ENCODE measurements at regions not wholly inside any gene's neighbourhood (a gene's known extent, or its start where the extent isn't known, plus 50 kb on each side); places are given as distances from the start of the nearest gene placed in this dataset.

- H3K4me3 ChIP-seq (replicated peaks; ENCODE audit: low read depth, low read length), result no peak overlapping the region
- DNase-seq (ENCODE audit: extremely low read depth, low read depth), result no peak
- TF ChIP-seq, protein P1, sequence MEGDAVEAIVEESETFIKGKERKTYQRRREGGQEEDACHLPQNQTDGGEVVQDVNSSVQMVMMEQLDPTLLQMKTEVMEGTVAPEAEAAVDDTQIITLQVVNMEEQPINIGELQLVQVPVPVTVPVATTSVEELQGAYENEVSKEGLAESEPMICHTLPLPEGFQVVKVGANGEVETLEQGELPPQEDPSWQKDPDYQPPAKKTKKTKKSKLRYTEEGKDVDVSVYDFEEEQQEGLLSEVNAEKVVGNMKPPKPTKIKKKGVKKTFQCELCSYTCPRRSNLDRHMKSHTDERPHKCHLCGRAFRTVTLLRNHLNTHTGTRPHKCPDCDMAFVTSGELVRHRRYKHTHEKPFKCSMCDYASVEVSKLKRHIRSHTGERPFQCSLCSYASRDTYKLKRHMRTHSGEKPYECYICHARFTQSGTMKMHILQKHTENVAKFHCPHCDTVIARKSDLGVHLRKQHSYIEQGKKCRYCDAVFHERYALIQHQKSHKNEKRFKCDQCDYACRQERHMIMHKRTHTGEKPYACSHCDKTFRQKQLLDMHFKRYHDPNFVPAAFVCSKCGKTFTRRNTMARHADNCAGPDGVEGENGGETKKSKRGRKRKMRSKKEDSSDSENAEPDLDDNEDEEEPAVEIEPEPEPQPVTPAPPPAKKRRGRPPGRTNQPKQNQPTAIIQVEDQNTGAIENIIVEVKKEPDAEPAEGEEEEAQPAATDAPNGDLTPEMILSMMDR (IDR thresholded peaks at IDR 0.05; ENCODE audit: low read depth, low read length, missing control alignments), result no peak
Measured at GRCh38 chr2:23268467-23269263, 116.3 kb upstream of the KLHL29 start.

DNA sequence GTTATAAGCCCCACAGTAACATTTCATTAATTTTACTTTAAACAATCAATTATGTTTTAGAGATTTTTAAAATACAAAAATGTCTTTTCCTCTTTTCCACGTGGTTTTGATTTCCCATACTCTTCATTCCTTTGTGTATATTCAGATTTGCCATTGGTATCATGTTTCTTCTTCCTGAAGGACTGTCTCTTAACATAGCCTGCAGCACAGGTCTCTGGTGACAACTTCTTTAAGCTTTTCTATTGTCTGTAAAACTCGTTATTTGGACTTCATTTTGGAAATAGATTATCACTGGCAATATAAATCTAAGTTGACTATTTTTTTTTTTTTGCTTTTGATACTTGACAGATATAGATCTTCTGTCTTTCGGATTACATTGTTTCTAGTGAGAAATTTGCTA is 115.2 kb upstream of the KLHL29 start:
- TF ChIP-seq, protein P1 (IDR thresholded peaks at IDR 0.05; ENCODE audit: low read depth, low read length, missing control alignments), result no peak

GRCh38 chr2:23270810-23271209 is 114.2 kb upstream of the KLHL29 start:
- no peak for DNase-seq (ENCODE audit: extremely low read depth, low read depth)
- H3K4me3 ChIP-seq (replicated peaks; ENCODE audit: low read depth, low read length), result no peak overlapping the region
- TF ChIP-seq, protein P1 (IDR thresholded peaks at IDR 0.05; ENCODE audit: low read depth, low read length, missing control alignments), result no peak

More for the DNA sequence above, 115.2 kb upstream of the KLHL29 start:
- no peak for DNase-seq (ENCODE audit: extremely low read depth, low read depth)
- H3K4me3 ChIP-seq (replicated peaks; ENCODE audit: low read depth, low read length), result no peak overlapping the region

- no peak for DNase-seq (ENCODE audit: extremely low read depth, low read depth)
- TF ChIP-seq, protein P1 (IDR thresholded peaks at IDR 0.05; ENCODE audit: low read depth, low read length, missing control alignments), result no peak
- no peak overlapping the region for H3K4me3 ChIP-seq (replicated peaks; ENCODE audit: low read depth, low read length)
Measured at GRCh38 chr2:23271230-23271629, 113.7 kb upstream of the KLHL29 start.

DNA sequence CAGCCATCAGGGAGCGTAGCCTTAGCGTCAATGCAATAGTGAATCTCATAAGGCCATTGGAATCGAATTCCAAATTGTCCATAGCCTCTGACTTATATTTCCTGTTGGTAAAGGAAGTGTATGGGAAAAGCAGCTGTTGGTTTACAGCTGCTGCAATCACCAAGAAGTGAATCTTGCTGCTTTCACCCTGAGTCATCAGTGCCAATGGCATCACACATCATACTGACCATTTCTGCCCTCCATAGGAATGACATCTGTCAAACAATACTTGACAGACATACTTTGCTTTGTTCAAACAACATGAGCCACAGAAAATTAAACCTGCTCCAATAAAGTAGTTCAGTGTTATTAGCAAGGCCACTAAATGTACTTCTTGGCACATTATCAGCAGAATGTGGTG is 111.2 kb upstream of the KLHL29 start:
- TF ChIP-seq, protein P1 (IDR thresholded peaks at IDR 0.05; ENCODE audit: low read depth, low read length, missing control alignments), result no peak
- DNase-seq (ENCODE audit: extremely low read depth, low read depth), result no peak
- H3K4me3 ChIP-seq (replicated peaks; ENCODE audit: low read depth, low read length), result no peak overlapping the region

GRCh38 chr2:23280401-23280800 is 104.6 kb upstream of the KLHL29 start:
- no peak overlapping the region for H3K4me3 ChIP-seq (replicated peaks; ENCODE audit: low read depth, low read length)
- DNase-seq (ENCODE audit: extremely low read depth, low read depth), result no peak
- TF ChIP-seq, protein P1 (IDR thresholded peaks at IDR 0.05; ENCODE audit: low read depth, low read length, missing control alignments), result no peak

All from HFF-Myc (cell line).